ENCODE measurements at regions not wholly inside any gene's neighbourhood (a gene's known extent, or its start where the extent isn't known, plus 50 kb on each side); places are given as distances from the start of the nearest gene placed in this dataset.

GRCh38 chr15:29355477-29355876 lies 85.9 kb upstream of the NSMCE3 start:
- Histone ChIP-seq H3K9ac (ENCODE audit: control insufficient read depth, extremely low read depth, insufficient read depth, low read length) (no peak overlapping the region), H3K4me2 (ENCODE audit: control insufficient read depth, extremely low read depth, insufficient read depth, low read depth, low read length) (no peak overlapping the region), H2AFZ (ENCODE audit: control insufficient read depth, low read length) (no peak overlapping the region), H3K79me2 (ENCODE audit: control insufficient read depth, insufficient read depth, low read length) (no peaks in the 10 kb centered on the region), H4K20me1 (ENCODE audit: control insufficient read depth, extremely low read depth, insufficient read depth, low read length) (no peaks in the 10 kb centered on the region), H3K9me3 (ENCODE audit: control insufficient read depth, low read depth, low read length) (no peaks in the 10 kb centered on the region), H3K36me3 (ENCODE audit: control insufficient read depth in 2 of 2, extremely low read depth in 1 of 2, insufficient read depth in 2 of 2, low read length in 2 of 2) (no peaks in the 10 kb centered on the region), H3K4me3 (ENCODE audit: control insufficient read depth in 2 of 3, extremely low read depth in 1 of 3, insufficient read depth in 2 of 3, low read depth in 1 of 3, low read length in 3 of 3) (no peak overlapping the region), H3K4me1 (ENCODE audit: control insufficient read depth, extremely low read depth, insufficient read depth, low read length) (no peaks in the 10 kb centered on the region), H3K27me3 (ENCODE audit: control insufficient read depth, extremely low read depth, insufficient read depth, low read length) (no peaks in the 10 kb centered on the region), H3K9me1 (ENCODE audit: control insufficient read depth, extremely low read depth, insufficient read depth, low read length) (no peaks in the 10 kb centered on the region), H3K27ac (ENCODE audit: control insufficient read depth, insufficient read depth, low read length) (no peak overlapping the region)
- TF ChIP-seq EZH2 (IDR thresholded peaks at IDR 0.05; ENCODE audit: low read length) (no peak), CTCF (optimal IDR thresholded peaks at IDR 0.05 in 1 of 3, IDR thresholded peaks at IDR 0.05 in 1 of 3, conservative IDR thresholded peaks at IDR 0.05 in 1 of 3; ENCODE audit: extremely low read depth in 1 of 3, insufficient read depth in 2 of 3, low read length in 3 of 3) (no peak)
- DNase-seq (ENCODE audit: low read depth, low spot score) (no peak), FAIRE-seq (no peak)
- dilution Hi-C loops (cut with MboI; ENCODE audit: extremely low pct_ligation_motif_present, low sequenced_read_pairs), result no loop called here

GRCh38 chr15:29352402-29352801 lies 82.8 kb upstream of the NSMCE3 start:
- Histone ChIP-seq H3K9me3 (ENCODE audit: control insufficient read depth, low read depth, low read length) (no peaks in the 10 kb centered on the region), H3K27ac (ENCODE audit: control insufficient read depth, insufficient read depth, low read length) (no peak overlapping the region), H3K27me3 (ENCODE audit: control insufficient read depth, extremely low read depth, insufficient read depth, low read length) (no peaks in the 10 kb centered on the region), H3K4me1 (ENCODE audit: control insufficient read depth, extremely low read depth, insufficient read depth, low read length) (no peaks in the 10 kb centered on the region), H3K36me3 (ENCODE audit: control insufficient read depth in 2 of 2, extremely low read depth in 1 of 2, insufficient read depth in 2 of 2, low read length in 2 of 2) (no peaks in the 10 kb centered on the region), H3K4me3 (ENCODE audit: control insufficient read depth in 2 of 3, extremely low read depth in 1 of 3, insufficient read depth in 2 of 3, low read depth in 1 of 3, low read length in 3 of 3) (no peak overlapping the region), H4K20me1 (ENCODE audit: control insufficient read depth, extremely low read depth, insufficient read depth, low read length) (no peaks in the 10 kb centered on the region), H2AFZ (ENCODE audit: control insufficient read depth, low read length) (no peak overlapping the region), H3K9me1 (ENCODE audit: control insufficient read depth, extremely low read depth, insufficient read depth, low read length) (no peaks in the 10 kb centered on the region), H3K4me2 (ENCODE audit: control insufficient read depth, extremely low read depth, insufficient read depth, low read depth, low read length) (no peak overlapping the region), H3K9ac (ENCODE audit: control insufficient read depth, extremely low read depth, insufficient read depth, low read length) (no peak overlapping the region), H3K79me2 (ENCODE audit: control insufficient read depth, insufficient read depth, low read length) (no peaks in the 10 kb centered on the region)
- FAIRE-seq (no peak), DNase-seq (ENCODE audit: low read depth, low spot score) (no peak)
- dilution Hi-C loops (cut with MboI; ENCODE audit: extremely low pct_ligation_motif_present, low sequenced_read_pairs), result no loop called here
- TF ChIP-seq CTCF (optimal IDR thresholded peaks at IDR 0.05 in 1 of 3, IDR thresholded peaks at IDR 0.05 in 1 of 3, conservative IDR thresholded peaks at IDR 0.05 in 1 of 3; ENCODE audit: extremely low read depth in 1 of 3, insufficient read depth in 2 of 3, low read length in 3 of 3) (no peak), EZH2 (IDR thresholded peaks at IDR 0.05; ENCODE audit: low read length) (no peak)
